Loucy (cell line): ENCODE measurements at regions not wholly inside any gene's neighbourhood (a gene's known extent, or its start where the extent isn't known, plus 50 kb on each side); places are given as distances from the start of the nearest gene placed in this dataset.

Experiments
- CTCF ChIP-seq: fragments of 200-600 bp; sonication (generic); conservative IDR thresholded peaks from 2 replicates; pipeline ENCODE4 v1.5.1; 2014; ENCODE audit warnings: mild to moderate bottlenecking, antibody characterized with exemption, low read length
- EZH2phosphoT487 ChIP-seq: fragments of 200-600 bp; IDR thresholded peaks from 2 replicates; pipeline ENCODE4 v1.6.1; 2018; ENCODE audit warnings: antibody characterized with exemption, mild to moderate bottlenecking, moderate library complexity, borderline replicate concordance

GRCh38 chr16:86735727-86736126 lies 157.4 kb downstream of the FOXL1 start:
- no peak for TF ChIP-seq CTCF
- TF ChIP-seq EZH2phosphoT487 = no peak
